ENCODE measurements at regions not wholly inside any gene's neighbourhood (a gene's known extent, or its start where the extent isn't known, plus 50 kb on each side); places are given as distances from the start of the nearest gene placed in this dataset.
A peak's percentile ranks its signal among the peaks of the same experiment; 100 is the strongest.

- Histone ChIP-seq H3K79me1 (ENCODE audit: insufficient read depth, low read depth, low read length, poor library complexity, severe bottlenecking) (no peaks in the 10 kb centered on the region), H3K27ac (ENCODE audit: insufficient read length, low read depth, low read length) (no peak overlapping the region), H3K56ac (ENCODE audit: insufficient read length, low read depth, low read length) (no peak overlapping the region), H2BK20ac (ENCODE audit: low read depth, low read length, poor library complexity, severe bottlenecking) (no peak overlapping the region), H4K5ac (ENCODE audit: insufficient read length, low read depth, low read length) (no peak overlapping the region), H3K23ac (ENCODE audit: insufficient read length, low read depth, low read length) (no peak overlapping the region), H4K91ac (ENCODE audit: insufficient read length, low read depth, low read length) (no peak overlapping the region), H3K27me3 (ENCODE audit: insufficient read depth, low read length) (no peaks in the 10 kb centered on the region), H2BK12ac (ENCODE audit: insufficient read length, low read depth, low read length) (no peak overlapping the region), H2AK5ac (ENCODE audit: insufficient read length, low read length) (no peak overlapping the region), H2BK15ac (ENCODE audit: low read depth, low read length) (no peak overlapping the region), H3K9ac (ENCODE audit: extremely low read depth, insufficient read length, low read length) (no peak overlapping the region), H3K4ac (ENCODE audit: low read depth, low read length) (no peak overlapping the region), H3K79me2 (ENCODE audit: insufficient read depth, low read length) (no peaks in the 10 kb centered on the region), H2AFZ (ENCODE audit: low read length) (no peak overlapping the region), H4K20me1 (ENCODE audit: control insufficient read depth, insufficient read depth, insufficient read length) (no peaks in the 10 kb centered on the region), H3K4me1 (ENCODE audit: insufficient read depth, low read length) (no peaks in the 10 kb centered on the region), H2BK120ac (ENCODE audit: low read depth, low read length, poor library complexity, severe bottlenecking) (no peak overlapping the region), H3T11ph (ENCODE audit: low read length) (no peak overlapping the region), H3K23me2 (ENCODE audit: insufficient read length, low read depth, low read length, poor library complexity, severe bottlenecking) (no peaks in the 10 kb centered on the region), H3K9me3 (ENCODE audit: control insufficient read depth, low read depth, low read length) (no peaks in the 10 kb centered on the region), H3K18ac (ENCODE audit: insufficient read length, low read depth, low read length) (no peak overlapping the region), H3K4me2 (ENCODE audit: insufficient read depth, insufficient read length, low read length) (no peak overlapping the region), H3K14ac (ENCODE audit: insufficient read depth, low read length) (peak overlapping the region; percentile 8; the same call in 1 of the 2 replicates), H2BK5ac (ENCODE audit: insufficient read length, low read length) (no peak overlapping the region), H4K8ac (replicated peaks; ENCODE audit: insufficient read length, low read depth, low read length) (no peak overlapping the region)
- Mint-ChIP-seq H3K4me3 (no peak overlapping the region), H3K36me3 (ENCODE audit: insufficient read depth in 1 of 3, low read depth in 3 of 3) (no peaks in the 10 kb centered on the region), H3K9me3 (no peaks in the 10 kb centered on the region), H3K4me1 (peaks cover 8 to 24% of the 10 kb centered on the region in 2 experiments), H3K27me3 (ENCODE audit: low read depth) (no peaks in the 10 kb centered on the region), H3K27ac (no peak overlapping the region)
- no peak for TF ChIP-seq CTCF (conservative IDR thresholded peaks at IDR 0.05)
- no CpG with 5 or more reads among the region's 9 CpGs for WGBS (ENCODE audit: extremely low coverage, insufficient read length, low lambda C conversion rate)
- no peak for DNase-seq
These were observed 168.9 kb upstream of the CIBAR2 start for GRCh38 chr16:85281181-85281580.

All from H9 (cell line).